GM12865 (cell line): ENCODE measurements at regions not wholly inside any gene's neighbourhood (a gene's known extent, or its start where the extent isn't known, plus 50 kb on each side); places are given as distances from the start of the nearest gene placed in this dataset.

Source experiments
- DNase-seq: peaks from one replicate; pipeline ENCODE4 v3.0.0; 2010; ENCODE audit warnings: low read depth
- H3K4me3 ChIP-seq: 2 replicates; pipeline ENCODE4 v1.5.1; 2011; ENCODE audit warnings: mild to moderate bottlenecking, low read depth, low read length, control low read depth
- CTCF ChIP-seq: IDR thresholded peaks from 2 replicates; pipeline ENCODE4 v1.5.1; 2011; ENCODE audit warnings: low read length, control low read depth, low read depth, inconsistent platforms; ENCODE audit not compliant: insufficient read depth; ENCODE audit errors: missing control alignments

- H3K4me3 ChIP-seq, result no peak overlapping the region
- DNase-seq, result no peak
- no peak for TF ChIP-seq CTCF
Observed at GRCh38 chr5:154547551-154547950, 69.5 kb upstream of the HAND1 start.

- H3K4me3 ChIP-seq, result no peak overlapping the region
- no peak for TF ChIP-seq CTCF
- no peak for DNase-seq
Observed at GRCh38 chr5:154546719-154547118, 68.7 kb upstream of the HAND1 start.

GRCh38 chr5:154544646-154545045 lies 66.6 kb upstream of the HAND1 start:
- H3K4me3 ChIP-seq, result no peak overlapping the region
- TF ChIP-seq CTCF, result no peak
- no peak for DNase-seq

- no peak overlapping the region for H3K4me3 ChIP-seq
- peak; percentile 43 for DNase-seq
- TF ChIP-seq CTCF, result no peak
Observed at GRCh38 chr5:154543380-154543779, 65.4 kb upstream of the HAND1 start.

- TF ChIP-seq CTCF, result no peak
- DNase-seq, result no peak
- H3K4me3 ChIP-seq, result no peak overlapping the region
Observed at GRCh38 chr5:154542581-154542980, 64.6 kb upstream of the HAND1 start.

GRCh38 chr5:154542000-154542399 lies 64.0 kb upstream of the HAND1 start:
- no peak for DNase-seq
- no peak overlapping the region for H3K4me3 ChIP-seq
- no peak for TF ChIP-seq CTCF

- TF ChIP-seq CTCF, result peak; percentile 53
- DNase-seq, result peak; percentile 48
Observed at GRCh38 chr5:154541553-154541952, 63.5 kb upstream of the HAND1 start.

More at GRCh38 chr5:154541553-154541952, 63.5 kb upstream of the HAND1 start:
- H3K4me3 ChIP-seq, result no peak overlapping the region
